ENCODE measurements at regions not wholly inside any gene's neighbourhood (a gene's known extent, or its start where the extent isn't known, plus 50 kb on each side); places are given as distances from the start of the nearest gene placed in this dataset.

DNA sequence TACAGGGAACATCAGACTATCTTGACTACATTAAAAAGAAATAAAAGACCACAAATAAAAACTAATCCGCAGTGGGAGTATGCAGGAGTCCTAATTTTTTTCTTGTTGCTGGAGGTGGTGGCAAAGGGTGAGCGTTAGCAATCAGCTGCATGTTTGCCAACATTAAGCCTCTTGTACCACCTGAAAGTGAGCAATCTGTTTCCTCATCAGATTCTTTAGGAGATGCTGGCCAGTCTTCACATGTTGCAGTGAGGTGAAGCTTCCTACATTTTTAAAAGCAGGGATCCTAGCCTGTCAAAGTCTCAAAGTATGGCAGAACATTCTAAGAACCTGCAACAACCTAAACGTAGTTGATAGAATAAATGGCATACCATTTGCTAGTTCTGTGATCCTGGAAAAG lies 162.2 kb upstream of the MEF2C start:
- TF ChIP-seq, protein P1, sequence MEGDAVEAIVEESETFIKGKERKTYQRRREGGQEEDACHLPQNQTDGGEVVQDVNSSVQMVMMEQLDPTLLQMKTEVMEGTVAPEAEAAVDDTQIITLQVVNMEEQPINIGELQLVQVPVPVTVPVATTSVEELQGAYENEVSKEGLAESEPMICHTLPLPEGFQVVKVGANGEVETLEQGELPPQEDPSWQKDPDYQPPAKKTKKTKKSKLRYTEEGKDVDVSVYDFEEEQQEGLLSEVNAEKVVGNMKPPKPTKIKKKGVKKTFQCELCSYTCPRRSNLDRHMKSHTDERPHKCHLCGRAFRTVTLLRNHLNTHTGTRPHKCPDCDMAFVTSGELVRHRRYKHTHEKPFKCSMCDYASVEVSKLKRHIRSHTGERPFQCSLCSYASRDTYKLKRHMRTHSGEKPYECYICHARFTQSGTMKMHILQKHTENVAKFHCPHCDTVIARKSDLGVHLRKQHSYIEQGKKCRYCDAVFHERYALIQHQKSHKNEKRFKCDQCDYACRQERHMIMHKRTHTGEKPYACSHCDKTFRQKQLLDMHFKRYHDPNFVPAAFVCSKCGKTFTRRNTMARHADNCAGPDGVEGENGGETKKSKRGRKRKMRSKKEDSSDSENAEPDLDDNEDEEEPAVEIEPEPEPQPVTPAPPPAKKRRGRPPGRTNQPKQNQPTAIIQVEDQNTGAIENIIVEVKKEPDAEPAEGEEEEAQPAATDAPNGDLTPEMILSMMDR (IDR thresholded peaks at IDR 0.05), result no peak
- no peak for TF ChIP-seq POLR2A (IDR thresholded peaks at IDR 0.05)
